PC-3 (cell line): ENCODE measurements at regions not wholly inside any gene's neighbourhood (a gene's known extent, or its start where the extent isn't known, plus 50 kb on each side); places are given as distances from the start of the nearest gene placed in this dataset.

Source experiments
- ATAC-seq: fragments of 200-7000 bp; cut with Tn5 transposase; 2 replicates; pipeline ENCODE4 v1.9.1; 2020; ENCODE audit warnings: mild to moderate bottlenecking, moderate library complexity
- BruUV-seq: library from RNA; stranded (reverse); fragments of 400-500 nt; replicated peaks from 2 replicates; lab custom pipeline; 2021; lab: Mats Ljungman, UMichigan
- CTCF ChIA-PET: fragments of 300-600 bp; sonication (Branson Sonifier 250); formaldehyde crosslinking; loops from one replicate; lab custom pipeline; 2022; ENCODE audit warnings: antibody characterized with exemption; lab: Charles Lee
- POLR2A ChIA-PET: fragments of 300-600 bp; sonication (Branson Sonifier 250); formaldehyde crosslinking; loops from one replicate; lab custom pipeline; 2022; ENCODE audit warnings: antibody characterized with exemption; ENCODE audit not compliant: unreplicated experiment; lab: Charles Lee
- DNase-seq: peaks from one replicate; pipeline ENCODE4 v3.0.0-alpha.2; 2015
- H2AFZ ChIP-seq: fragments of 300-600 bp; sonication (generic); 2 replicates; pipeline ENCODE4 v1.6.0; 2016; ENCODE audit warnings: antibody characterized with exemption, low read length
- H3F3A ChIP-seq: fragments of 300-600 bp; sonication (generic); one replicate; pipeline ENCODE4 v1.6.0; 2017; ENCODE audit warnings: antibody characterized with exemption, low read length, control low read depth, mild to moderate bottlenecking; ENCODE audit not compliant: unreplicated experiment
- H3K27ac ChIP-seq: fragments of 300-600 bp; sonication (generic); 2 replicates; pipeline ENCODE4 v1.5.1; 2016; ENCODE audit warnings: mild to moderate bottlenecking, low read length
- H3K27me3 ChIP-seq: fragments of 300-600 bp; sonication (generic); 2 replicates; pipeline ENCODE4 v1.6.1; 2016; ENCODE audit warnings: low read length, mixed read lengths
- H3K36me3 ChIP-seq: fragments of 300-600 bp; sonication (generic); 2 replicates; pipeline ENCODE4 v1.6.1; 2016; ENCODE audit warnings: low read depth, mixed run types, low read length, mixed read lengths
- H3K4me1 ChIP-seq: fragments of 300-600 bp; sonication (generic); 2 replicates; pipeline ENCODE4 v1.5.1; 2016; ENCODE audit warnings: low read length; ENCODE audit not compliant: insufficient read depth
- H3K4me2 ChIP-seq: fragments of 300-600 bp; sonication (generic); 2 replicates; pipeline ENCODE4 v1.6.0; 2016; ENCODE audit warnings: low read length
- H3K4me3 ChIP-seq: fragments of 300-600 bp; sonication (generic); 2 replicates; pipeline ENCODE4 v1.5.1; 2016; ENCODE audit warnings: mild to moderate bottlenecking, low read length, mixed read lengths
- H3K79me2 ChIP-seq: fragments of 300-600 bp; sonication (generic); 2 replicates; pipeline ENCODE4 v1.6.1; 2017; ENCODE audit warnings: low read length, mixed read lengths
- H3K9ac ChIP-seq: fragments of 300-600 bp; sonication (generic); 2 replicates; pipeline ENCODE4 v1.6.0; 2016; ENCODE audit warnings: mild to moderate bottlenecking, low read length
- H3K9me2 ChIP-seq: fragments of 300-600 bp; sonication (generic); replicated peaks from 2 replicates; pipeline ENCODE4 v1.6.1; 2016; ENCODE audit warnings: mixed run types, low read length, mixed read lengths
- H3K9me3 ChIP-seq: fragments of 300-600 bp; sonication (generic); 2 replicates; pipeline ENCODE4 v1.6.1; 2016; ENCODE audit warnings: low read length, mixed read lengths
- H4K20me1 ChIP-seq: fragments of 300-600 bp; sonication (generic); 2 replicates; pipeline ENCODE4 v1.6.1; 2016; ENCODE audit warnings: low read length, mixed read lengths
- CTCF ChIP-seq: fragments of 300-600 bp; sonication (generic); conservative IDR thresholded peaks from 2 replicates; pipeline ENCODE4 v1.5.1; 2017; ENCODE audit warnings: antibody characterized with exemption, low read depth, mild to moderate bottlenecking, low read length
- EZH2 ChIP-seq: fragments of 300-600 bp; sonication (generic); IDR thresholded peaks from one replicate; pipeline ENCODE4 v1.6.1; 2017; ENCODE audit warnings: antibody characterized with exemption, mild to moderate bottlenecking, low read length; ENCODE audit not compliant: unreplicated experiment
- EZH2phosphoT487 ChIP-seq: fragments of 300-600 bp; sonication (generic); IDR thresholded peaks from 2 replicates; pipeline ENCODE4 v1.6.1; 2018; ENCODE audit warnings: mild to moderate bottlenecking, antibody characterized with exemption, low read length, borderline replicate concordance
- intact Hi-C: fragments of 100-400 bp; cut with micrococcal nuclease; formaldehyde crosslinking; loops from 2 replicates; pipeline ENCODE4 v1.9.0; 2023

- H3K4me3 ChIP-seq = no peak overlapping the region
- no peak overlapping the region for H3K4me2 ChIP-seq
- H3K9me2 ChIP-seq = no peaks in the 10 kb centered on the region
- no peaks in the 10 kb centered on the region for H3K27me3 ChIP-seq
- H4K20me1 ChIP-seq = no peaks in the 10 kb centered on the region
- BruUV-seq = no TSS peak
- no peaks in the 10 kb centered on the region for H3K9me3 ChIP-seq
- DNase-seq = no peak
- no peaks in the 10 kb centered on the region for H3F3A ChIP-seq
- intact Hi-C loops = no loop called here
- no peaks in the 10 kb centered on the region; the same call in 1 of the 2 replicates for H3K36me3 ChIP-seq
- no peak overlapping the region for H3K27ac ChIP-seq
- no peak for ATAC-seq
- CTCF ChIA-PET = no interaction called here
- no peak for TF ChIP-seq EZH2phosphoT487
- no peak for TF ChIP-seq CTCF
- TF ChIP-seq EZH2 = no peak
- POLR2A ChIA-PET = no interaction called here
- peaks cover 22% of the 10 kb centered on the region for H3K4me1 ChIP-seq
- no peaks in the 10 kb centered on the region for H3K79me2 ChIP-seq
- no peak overlapping the region for H3K9ac ChIP-seq
- no peak overlapping the region for H2AFZ ChIP-seq
These were observed 114.1 kb downstream of the EMX2 start for GRCh38 chr10:117656385-117657367.

- TF ChIP-seq EZH2 = no peak
- TF ChIP-seq CTCF = no peak
- TF ChIP-seq EZH2phosphoT487 = no peak
- DNase-seq = no peak
- BruUV-seq = no TSS peak
These were observed 118.8 kb downstream of the EMX2 start for GRCh38 chr10:117661316-117661715.

GRCh38 chr10:117662126-117662525 lies 119.6 kb downstream of the EMX2 start:
- no peaks in the 10 kb centered on the region for H3K9me2 ChIP-seq
- no peak overlapping the region for H3K9ac ChIP-seq
- H3K9me3 ChIP-seq = no peaks in the 10 kb centered on the region
- no peaks in the 10 kb centered on the region for H3F3A ChIP-seq
- POLR2A ChIA-PET = no interaction called here
- TF ChIP-seq EZH2 = no peak
- no peak for TF ChIP-seq EZH2phosphoT487
- TF ChIP-seq CTCF = no peak
- H4K20me1 ChIP-seq = no peaks in the 10 kb centered on the region
- CTCF ChIA-PET = no interaction called here
- H2AFZ ChIP-seq = no peak overlapping the region
- H3K4me1 ChIP-seq = peaks cover 12% of the 10 kb centered on the region
- intact Hi-C loops = no loop called here
- H3K4me2 ChIP-seq = no peak overlapping the region
- no peak overlapping the region for H3K4me3 ChIP-seq
- no peak for ATAC-seq
- no peak overlapping the region for H3K27ac ChIP-seq
- no peaks in the 10 kb centered on the region for H3K36me3 ChIP-seq
- BruUV-seq = no TSS peak
- no peaks in the 10 kb centered on the region for H3K79me2 ChIP-seq
- DNase-seq = no peak
- H3K27me3 ChIP-seq = no peaks in the 10 kb centered on the region

More at GRCh38 chr10:117661316-117661715, 118.8 kb downstream of the EMX2 start:
- Histone ChIP-seq H3K36me3 (no peaks in the 10 kb centered on the region), H3K9me2 (no peaks in the 10 kb centered on the region), H4K20me1 (no peaks in the 10 kb centered on the region), H2AFZ (no peak overlapping the region), H3K4me1 (peaks cover 12% of the 10 kb centered on the region), H3K79me2 (no peaks in the 10 kb centered on the region), H3K4me3 (no peak overlapping the region), H3K9ac (no peak overlapping the region), H3K27me3 (no peaks in the 10 kb centered on the region), H3K9me3 (no peaks in the 10 kb centered on the region), H3K4me2 (no peak overlapping the region), H3F3A (no peaks in the 10 kb centered on the region), H3K27ac (no peak overlapping the region)
- intact Hi-C loops = no loop called here
- no peak for ATAC-seq
- CTCF ChIA-PET = no interaction called here
- POLR2A ChIA-PET = no interaction called here
